Endodermal cell (in vitro differentiated cells): ENCODE measurements at regions not wholly inside any gene's neighbourhood (a gene's known extent, or its start where the extent isn't known, plus 50 kb on each side); places are given as distances from the start of the nearest gene placed in this dataset.
"Not testable (repeated sequence)": the region's sequence is repeated elsewhere in the genome, so short reads cannot be mapped to it uniquely, and the experiment has no call there.

ENCODE experiments used
- DNase-seq: peaks from one replicate; pipeline ENCODE4 v3.0.0-alpha.2; 2017
- H3K27ac ChIP-seq: 2 replicates; pipeline ENCODE4 v1.5.1; 2013; ENCODE audit warnings: mild to moderate bottlenecking, low read depth, low read length, moderate library complexity
- H3K27me3 ChIP-seq: 2 replicates; pipeline ENCODE4 v1.6.1; 2013; ENCODE audit warnings: mild to moderate bottlenecking, low read length, moderate library complexity; ENCODE audit not compliant: insufficient read depth, control insufficient read depth, poor library complexity, severe bottlenecking
- H3K36me3 ChIP-seq: 2 replicates; pipeline ENCODE4 v1.7.0; 2013; ENCODE audit warnings: mild to moderate bottlenecking, low read length, moderate library complexity; ENCODE audit not compliant: control insufficient read depth, insufficient read depth
- H3K4me1 ChIP-seq: one replicate; pipeline ENCODE4 v1.7.0; 2013; ENCODE audit warnings: low read length; ENCODE audit not compliant: control insufficient read depth, insufficient read depth
- H3K4me3 ChIP-seq: 2 replicates; pipeline ENCODE4 v1.5.1; 2013; ENCODE audit warnings: mild to moderate bottlenecking, low read length, moderate library complexity
- H3K9ac ChIP-seq: 2 replicates; pipeline ENCODE4 v1.6.1; 2013; ENCODE audit warnings: mild to moderate bottlenecking, low read length, moderate library complexity; ENCODE audit not compliant: poor library complexity, severe bottlenecking; ENCODE audit errors: extremely low read depth
- H3K9me3 ChIP-seq: 2 replicates; pipeline ENCODE4 v1.6.1; 2013; ENCODE audit warnings: mild to moderate bottlenecking, low read length, moderate library complexity; ENCODE audit not compliant: control insufficient read depth
- H3K27ac Mint-ChIP-seq: 2 replicates; pipeline ENCODE4 v1.8.0; 2020; ENCODE audit warnings: mixed read lengths
- H3K27me3 Mint-ChIP-seq: 2 replicates; pipeline ENCODE4 v1.8.0; 2021; ENCODE audit warnings: mild to moderate bottlenecking, mixed read lengths; ENCODE audit not compliant: insufficient read depth
- H3K36me3 Mint-ChIP-seq: 2 replicates; pipeline ENCODE4 v1.8.0; 2020; ENCODE audit warnings: low read depth, mixed read lengths
- H3K4me1 Mint-ChIP-seq: 2 replicates; pipeline ENCODE4 v1.8.0; 2020; ENCODE audit warnings: mixed read lengths
- H3K4me3 Mint-ChIP-seq: 2 replicates; pipeline ENCODE4 v1.8.0; 2020; ENCODE audit warnings: mild to moderate bottlenecking, moderate library complexity, mixed read lengths
- H3K9me3 Mint-ChIP-seq: 2 replicates; pipeline ENCODE4 v1.8.0; 2020; ENCODE audit warnings: mild to moderate bottlenecking, mixed read lengths
- WGBS, 2 experiments: methylation state at CpG; one replicate each; pipeline versions ENCODE4 v1.1.5 to v1.1.7; 2013; ENCODE audit warnings: missing lambda C conversion rate in 2 of 2, mixed read lengths in 1 of 2; ENCODE audit not compliant: insufficient coverage in 1 of 2, insufficient read length in 1 of 2; 5-methylcytosine and 5-hydroxymethylcytosine counted together
- TF ChIP-seq, protein P1 (sequence below): fragments of 200-600 bp; sonication (generic); conservative IDR thresholded peaks from 2 replicates; pipeline ENCODE4 v1.5.0; 2021; ENCODE audit warnings: antibody characterized with exemption, mild to moderate bottlenecking

- TF ChIP-seq, protein P1, sequence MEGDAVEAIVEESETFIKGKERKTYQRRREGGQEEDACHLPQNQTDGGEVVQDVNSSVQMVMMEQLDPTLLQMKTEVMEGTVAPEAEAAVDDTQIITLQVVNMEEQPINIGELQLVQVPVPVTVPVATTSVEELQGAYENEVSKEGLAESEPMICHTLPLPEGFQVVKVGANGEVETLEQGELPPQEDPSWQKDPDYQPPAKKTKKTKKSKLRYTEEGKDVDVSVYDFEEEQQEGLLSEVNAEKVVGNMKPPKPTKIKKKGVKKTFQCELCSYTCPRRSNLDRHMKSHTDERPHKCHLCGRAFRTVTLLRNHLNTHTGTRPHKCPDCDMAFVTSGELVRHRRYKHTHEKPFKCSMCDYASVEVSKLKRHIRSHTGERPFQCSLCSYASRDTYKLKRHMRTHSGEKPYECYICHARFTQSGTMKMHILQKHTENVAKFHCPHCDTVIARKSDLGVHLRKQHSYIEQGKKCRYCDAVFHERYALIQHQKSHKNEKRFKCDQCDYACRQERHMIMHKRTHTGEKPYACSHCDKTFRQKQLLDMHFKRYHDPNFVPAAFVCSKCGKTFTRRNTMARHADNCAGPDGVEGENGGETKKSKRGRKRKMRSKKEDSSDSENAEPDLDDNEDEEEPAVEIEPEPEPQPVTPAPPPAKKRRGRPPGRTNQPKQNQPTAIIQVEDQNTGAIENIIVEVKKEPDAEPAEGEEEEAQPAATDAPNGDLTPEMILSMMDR, result no peak
- Histone ChIP-seq H3K4me3 (no peak overlapping the region), H3K27ac (no peak overlapping the region), H3K36me3 (no peaks in the 10 kb centered on the region), H3K9me3 (no peaks in the 10 kb centered on the region), H3K27me3 (no peaks in the 10 kb centered on the region), H3K9ac (no peak overlapping the region), H3K4me1 (no peaks in the 10 kb centered on the region)
- no peaks in the 10 kb centered on the region for H3K4me1 Mint-ChIP-seq
- no peak overlapping the region for H3K4me3 Mint-ChIP-seq
- no peak overlapping the region for H3K27ac Mint-ChIP-seq
- H3K36me3 Mint-ChIP-seq, result peaks cover 4% of the 10 kb centered on the region
- H3K9me3 Mint-ChIP-seq, result peaks cover 10% of the 10 kb centered on the region
- no peak for DNase-seq
- no peaks in the 10 kb centered on the region for H3K27me3 Mint-ChIP-seq
- WGBS, 2 experiments, result 90 to 96% methylated on average over 3 to 4 of the region's 4 CpGs
Observed at GRCh38 chr6:125647391-125647790, 102.0 kb upstream of the HEY2 start.

GRCh38 chr6:125653752-125654151 is 95.7 kb upstream of the HEY2 start:
- H3K27me3 Mint-ChIP-seq, H3K27ac Mint-ChIP-seq, H3K4me1 ChIP-seq, H3K36me3 ChIP-seq, H3K4me3 ChIP-seq, H3K27me3 ChIP-seq, H3K9ac ChIP-seq, H3K4me1 Mint-ChIP-seq, H3K4me3 Mint-ChIP-seq, H3K27ac ChIP-seq, H3K36me3 Mint-ChIP-seq, H3K9me3 Mint-ChIP-seq, H3K9me3 ChIP-seq, DNase-seq: not testable (repeated sequence)

DNA sequence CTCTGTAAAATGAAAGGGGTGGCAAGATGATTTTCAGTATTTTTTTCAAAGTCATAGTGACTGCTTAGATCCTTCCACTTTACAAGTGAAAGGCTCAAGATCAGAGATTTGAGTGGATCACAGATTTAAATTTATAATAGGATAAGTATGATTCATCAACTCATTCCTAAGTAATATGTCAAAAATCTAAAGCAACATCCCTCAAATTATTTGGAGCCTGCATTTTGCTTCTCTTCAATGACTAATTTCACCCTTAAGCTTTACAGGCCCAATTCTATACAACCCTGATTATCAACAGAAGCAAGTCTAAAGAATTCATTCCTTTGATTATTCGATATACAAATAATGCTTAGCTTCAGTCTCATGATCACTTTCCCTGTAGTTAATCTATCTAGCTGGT is 93.9 kb upstream of the HEY2 start:
- peaks cover 8% of the 10 kb centered on the region for H3K4me1 Mint-ChIP-seq
- WGBS, 2 experiments, result 82% methylated on average over 1 of the region's 1 CpG; no CpG with 5 or more reads in 1 of the 2 experiments
- Histone ChIP-seq H3K4me1 (no peaks in the 10 kb centered on the region), H3K27me3 (no peaks in the 10 kb centered on the region), H3K9me3 (no peaks in the 10 kb centered on the region), H3K27ac (no peak overlapping the region), H3K9ac (no peak overlapping the region), H3K4me3 (no peak overlapping the region), H3K36me3 (no peaks in the 10 kb centered on the region)
- DNase-seq, result no peak
- no peak overlapping the region for H3K4me3 Mint-ChIP-seq
- peaks cover 4% of the 10 kb centered on the region for H3K27me3 Mint-ChIP-seq
- H3K36me3 Mint-ChIP-seq, result no peaks in the 10 kb centered on the region
- H3K27ac Mint-ChIP-seq, result no peak overlapping the region
- TF ChIP-seq, protein P1, result no peak
- H3K9me3 Mint-ChIP-seq, result no peaks in the 10 kb centered on the region

DNA sequence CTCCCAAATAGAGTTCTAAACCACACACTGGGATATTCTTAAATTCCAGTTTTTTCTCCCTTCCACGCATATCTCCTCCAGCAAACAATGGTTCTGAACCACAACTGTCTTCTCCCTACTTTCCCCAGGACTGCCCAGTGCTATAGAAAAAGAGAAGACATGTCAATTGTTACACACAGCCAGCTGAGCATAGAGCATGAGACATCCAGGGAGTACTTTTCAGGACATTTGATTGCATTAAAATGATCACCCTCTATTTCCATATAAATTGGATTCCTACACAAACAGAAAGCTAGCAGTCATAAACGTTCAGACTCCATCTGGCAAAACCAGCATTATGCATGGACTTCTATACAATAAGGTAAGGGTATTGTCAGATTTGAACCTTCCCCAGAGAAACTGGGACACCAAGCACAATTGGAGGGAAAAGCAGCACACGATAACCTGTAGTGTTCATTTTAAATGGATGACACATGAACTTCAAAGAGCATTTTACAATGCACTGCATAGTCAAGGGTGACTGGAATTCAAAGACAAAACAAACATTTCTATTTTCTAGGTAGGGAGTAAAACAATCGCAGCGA is 93.1 kb upstream of the HEY2 start:
- H3K9me3 ChIP-seq, result no peaks in the 10 kb centered on the region
- 83 to 86% methylated on average over 3 to 5 of the region's 5 CpGs for WGBS, 2 experiments
- no peak for DNase-seq
- no peak overlapping the region for H3K4me3 ChIP-seq
- H3K36me3 ChIP-seq, result no peaks in the 10 kb centered on the region
- Mint-ChIP-seq H3K4me1 (peaks cover 8% of the 10 kb centered on the region), H3K36me3 (no peaks in the 10 kb centered on the region), H3K27ac (no peak overlapping the region), H3K4me3 (no peak overlapping the region), H3K9me3 (no peaks in the 10 kb centered on the region), H3K27me3 (peaks cover 4% of the 10 kb centered on the region)
- H3K9ac ChIP-seq, result no peak overlapping the region
- TF ChIP-seq, protein P1, result no peak
- H3K27me3 ChIP-seq, result no peaks in the 10 kb centered on the region
- H3K4me1 ChIP-seq, result no peaks in the 10 kb centered on the region
- H3K27ac ChIP-seq, result no peak overlapping the region
